ENCODE measurements at regions not wholly inside any gene's neighbourhood (a gene's known extent, or its start where the extent isn't known, plus 50 kb on each side); places are given as distances from the start of the nearest gene placed in this dataset.

GRCh38 chr2:220446106-220446712, 818.8 kb downstream of the SLC4A3 start:
- in situ Hi-C loops (cut with MboI; ENCODE audit: low pct_unique_long_range_greater_than_20kb, low sequenced_read_pairs): no loop called here
- no peak for DNase-seq

- in situ Hi-C loops (cut with MboI; ENCODE audit: low pct_unique_long_range_greater_than_20kb, low sequenced_read_pairs): no loop called here
- no peak for DNase-seq
Measured at GRCh38 chr2:220450846-220451245, 823.4 kb downstream of the SLC4A3 start.

GRCh38 chr2:220451438-220451837, 824.0 kb downstream of the SLC4A3 start:
- in situ Hi-C loops (cut with MboI; ENCODE audit: low pct_unique_long_range_greater_than_20kb, low sequenced_read_pairs): no loop called here
- no peak for DNase-seq

GRCh38 chr2:220452561-220452960, 825.1 kb downstream of the SLC4A3 start:
- no peak for DNase-seq
- in situ Hi-C loops (cut with MboI; ENCODE audit: low pct_unique_long_range_greater_than_20kb, low sequenced_read_pairs): no loop called here

DNA sequence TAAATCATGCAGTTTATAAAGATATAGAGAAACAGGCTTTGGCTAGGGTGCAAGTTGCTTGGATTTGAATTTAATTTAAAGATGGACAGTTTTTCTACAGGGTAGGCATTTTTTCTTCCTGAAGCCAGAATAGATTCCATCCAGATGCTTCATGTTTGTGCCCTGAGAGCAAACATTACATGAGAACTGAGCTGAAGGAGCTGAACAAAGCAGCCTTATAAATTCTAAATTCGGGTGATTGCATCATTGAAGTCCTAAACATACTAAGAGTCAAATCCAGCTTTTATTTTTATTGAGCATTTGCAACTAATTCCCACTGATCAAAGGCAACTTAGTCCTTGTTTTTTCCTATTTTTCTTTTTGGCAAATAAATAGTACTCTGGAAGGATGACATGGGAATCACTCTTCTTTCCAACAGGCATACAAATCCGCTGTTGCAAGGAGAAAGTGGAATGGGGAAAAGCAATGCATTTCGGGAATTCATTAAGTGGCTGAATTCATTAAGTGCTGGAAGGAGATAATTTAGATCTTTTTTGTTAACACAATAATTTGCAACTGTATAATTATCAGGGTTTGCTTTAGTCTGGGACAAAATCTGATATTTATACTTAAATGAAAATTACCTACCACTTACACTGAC, 828.0 kb downstream of the SLC4A3 start:
- in situ Hi-C loops (cut with MboI; ENCODE audit: low pct_unique_long_range_greater_than_20kb, low sequenced_read_pairs): no loop called here
- no peak for DNase-seq

DNA sequence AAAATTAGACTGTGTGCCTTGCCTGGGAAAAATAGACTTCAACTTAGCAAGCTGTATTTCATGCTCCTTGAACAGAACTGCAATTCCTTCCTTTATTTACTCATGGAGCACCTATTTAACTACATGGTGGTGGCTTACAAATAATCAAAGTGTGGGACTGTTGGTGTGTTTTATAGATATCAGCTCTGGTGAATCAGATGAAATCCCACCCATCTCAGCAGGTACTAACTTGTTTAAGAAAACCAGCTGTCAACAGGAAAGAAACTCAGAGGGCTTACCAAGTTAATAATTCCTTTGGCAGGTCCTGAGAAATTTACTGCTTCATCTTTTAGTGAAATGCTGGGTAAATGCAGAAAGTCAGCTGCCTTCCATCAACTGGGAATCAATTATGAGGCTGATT, 830.6 kb downstream of the SLC4A3 start:
- no peak for DNase-seq

GRCh38 chr2:220460257-220460985, 833.0 kb downstream of the SLC4A3 start:
- in situ Hi-C loops (cut with MboI; ENCODE audit: low pct_unique_long_range_greater_than_20kb, low sequenced_read_pairs): no loop called here

More for the DNA sequence above, 830.6 kb downstream of the SLC4A3 start:
- in situ Hi-C loops (cut with MboI; ENCODE audit: low pct_unique_long_range_greater_than_20kb, low sequenced_read_pairs): no loop called here

GRCh38 chr2:220463876-220464275, 836.4 kb downstream of the SLC4A3 start:
- in situ Hi-C loops (cut with MboI; ENCODE audit: low pct_unique_long_range_greater_than_20kb, low sequenced_read_pairs): no loop called here
- DNase-seq: no peak

More at GRCh38 chr2:220460257-220460985, 833.0 kb downstream of the SLC4A3 start:
- DNase-seq: no peak

DNA sequence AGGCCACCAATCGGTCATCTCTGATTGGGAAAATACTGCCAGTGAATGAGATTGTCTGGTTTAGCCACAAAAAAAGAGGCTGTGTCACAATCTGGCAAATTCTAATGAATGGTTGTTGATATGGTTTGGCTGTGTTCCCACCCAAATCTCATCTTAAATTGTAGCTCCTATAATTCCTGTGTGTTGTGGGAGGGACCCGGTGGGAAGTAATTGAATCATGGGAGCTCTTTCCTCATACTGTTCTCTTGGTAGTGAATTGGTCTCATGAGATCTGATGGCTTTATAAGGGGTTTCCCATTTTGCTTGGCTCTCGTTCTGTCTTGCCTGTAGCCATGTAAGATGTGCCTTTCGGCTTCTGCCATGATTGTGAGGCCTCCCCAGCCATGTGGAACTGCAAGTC, 838.3 kb downstream of the SLC4A3 start:
- in situ Hi-C loops (cut with MboI; ENCODE audit: low pct_unique_long_range_greater_than_20kb, low sequenced_read_pairs): no loop called here
- no peak for DNase-seq

DNA sequence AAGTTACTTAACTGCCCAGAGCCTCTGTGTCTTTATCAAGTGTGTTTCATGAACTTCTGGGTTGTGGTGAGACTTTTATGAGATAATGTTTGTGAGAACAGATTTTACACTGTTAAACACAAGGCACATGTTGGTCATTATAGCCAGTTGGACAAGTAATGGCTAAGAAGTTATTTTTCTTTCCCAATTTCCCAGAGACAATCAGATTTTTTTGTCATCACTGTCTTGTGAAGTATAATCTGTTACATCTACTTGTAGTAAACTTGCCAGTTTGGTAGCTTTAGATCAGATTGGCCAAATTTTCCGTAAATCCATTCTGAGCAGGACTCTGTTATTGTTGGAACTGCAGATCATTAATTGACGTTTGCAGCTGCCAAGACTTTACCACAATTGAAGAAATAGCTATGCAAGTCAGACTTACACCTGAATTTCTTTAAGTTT, 838.8 kb downstream of the SLC4A3 start:
- DNase-seq: no peak
- in situ Hi-C loops (cut with MboI; ENCODE audit: low pct_unique_long_range_greater_than_20kb, low sequenced_read_pairs): no loop called here

- in situ Hi-C loops (cut with MboI; ENCODE audit: low pct_unique_long_range_greater_than_20kb, low sequenced_read_pairs): no loop called here
- DNase-seq: no peak
Measured at GRCh38 chr2:220469201-220469600, 841.8 kb downstream of the SLC4A3 start.

DNA sequence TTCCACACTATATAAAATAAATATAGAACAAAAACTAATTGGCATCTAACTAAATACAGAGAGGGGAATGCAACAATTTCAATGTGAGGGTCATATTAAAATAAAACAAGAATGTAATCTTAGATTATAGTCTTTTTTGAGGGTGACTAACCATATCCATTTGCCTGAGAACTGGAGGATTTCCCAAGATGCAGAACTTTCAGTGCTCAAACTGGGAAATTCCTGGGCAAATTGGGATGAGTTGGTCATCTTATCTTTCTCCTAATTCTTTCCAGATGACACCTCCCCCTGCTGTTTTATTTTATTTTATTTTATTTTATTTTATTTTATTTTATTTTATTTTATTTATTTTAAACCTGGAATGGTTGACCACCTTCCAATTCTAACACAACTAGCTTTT, 846.2 kb downstream of the SLC4A3 start:
- no peak for DNase-seq
- in situ Hi-C loops (cut with MboI; ENCODE audit: low pct_unique_long_range_greater_than_20kb, low sequenced_read_pairs): no loop called here

DNA sequence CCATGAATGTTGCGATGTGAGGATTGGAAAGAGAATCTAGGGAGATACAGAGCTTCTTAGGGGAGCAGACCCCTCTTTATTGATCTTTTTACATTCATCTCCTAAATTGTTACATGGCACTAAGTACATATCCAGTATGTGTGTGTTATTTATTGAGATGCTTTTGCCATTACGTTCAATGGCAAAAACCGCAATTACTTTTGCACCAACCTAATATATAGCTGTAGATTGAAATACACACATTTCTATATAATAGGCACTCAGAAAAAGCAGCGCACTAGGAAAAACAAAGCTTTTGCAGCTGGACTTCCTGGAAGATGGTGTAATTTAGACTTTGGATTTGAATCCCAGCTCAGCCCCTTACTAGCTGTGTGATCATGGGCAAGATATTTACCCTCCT, 849.4 kb downstream of the SLC4A3 start:
- in situ Hi-C loops (cut with MboI; ENCODE audit: low pct_unique_long_range_greater_than_20kb, low sequenced_read_pairs): no loop called here

GRCh38 chr2:220478305-220479058, 851.1 kb downstream of the SLC4A3 start:
- in situ Hi-C loops (cut with MboI; ENCODE audit: low pct_unique_long_range_greater_than_20kb, low sequenced_read_pairs): no loop called here
- DNase-seq: no peak

More for the DNA sequence above, 849.4 kb downstream of the SLC4A3 start:
- no peak for DNase-seq

GRCh38 chr2:220482716-220483115, 855.3 kb downstream of the SLC4A3 start:
- in situ Hi-C loops (cut with MboI; ENCODE audit: low pct_unique_long_range_greater_than_20kb, low sequenced_read_pairs): no loop called here
- no peak for DNase-seq

DNA sequence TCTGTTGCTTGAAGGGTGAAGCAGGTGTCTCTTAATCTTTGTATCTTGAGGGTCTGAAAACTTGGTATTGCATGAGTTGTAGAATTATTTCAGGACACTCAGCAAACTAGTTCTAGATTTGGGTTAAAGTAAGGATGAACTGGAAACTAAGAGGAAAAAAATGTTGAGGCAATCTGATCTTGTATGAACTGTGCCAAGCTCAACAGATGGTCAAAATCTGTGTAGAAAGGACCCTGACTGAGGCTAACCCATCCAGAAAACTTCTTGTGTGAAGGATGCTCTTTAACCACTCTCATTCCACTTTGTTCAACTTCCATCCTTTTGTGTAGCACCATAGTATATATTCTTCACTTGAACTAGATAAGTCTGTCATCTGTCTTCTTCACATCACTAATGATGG, 861.7 kb downstream of the SLC4A3 start:
- in situ Hi-C loops (cut with MboI; ENCODE audit: low pct_unique_long_range_greater_than_20kb, low sequenced_read_pairs): no loop called here
- no peak for DNase-seq

DNA sequence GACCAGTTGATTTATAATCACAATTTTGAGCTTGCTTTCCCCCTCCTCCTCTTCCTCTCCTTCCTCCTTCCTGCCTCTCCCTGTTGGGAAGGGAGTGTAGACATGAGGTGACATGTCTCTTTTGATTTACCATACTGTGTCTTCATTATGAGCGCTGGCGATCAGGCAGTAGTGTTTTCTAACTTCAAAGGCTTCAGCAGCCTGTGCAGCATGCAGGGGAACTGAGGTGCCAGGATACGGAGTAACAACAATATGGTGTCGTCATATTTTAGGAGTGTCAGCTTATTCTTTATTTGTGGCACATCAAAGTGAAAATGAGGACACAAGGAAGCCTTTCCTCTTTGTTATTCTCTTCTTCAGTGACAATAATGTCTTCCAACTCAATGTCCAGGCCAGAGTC, 864.2 kb downstream of the SLC4A3 start:
- in situ Hi-C loops (cut with MboI; ENCODE audit: low pct_unique_long_range_greater_than_20kb, low sequenced_read_pairs): no loop called here

DNA sequence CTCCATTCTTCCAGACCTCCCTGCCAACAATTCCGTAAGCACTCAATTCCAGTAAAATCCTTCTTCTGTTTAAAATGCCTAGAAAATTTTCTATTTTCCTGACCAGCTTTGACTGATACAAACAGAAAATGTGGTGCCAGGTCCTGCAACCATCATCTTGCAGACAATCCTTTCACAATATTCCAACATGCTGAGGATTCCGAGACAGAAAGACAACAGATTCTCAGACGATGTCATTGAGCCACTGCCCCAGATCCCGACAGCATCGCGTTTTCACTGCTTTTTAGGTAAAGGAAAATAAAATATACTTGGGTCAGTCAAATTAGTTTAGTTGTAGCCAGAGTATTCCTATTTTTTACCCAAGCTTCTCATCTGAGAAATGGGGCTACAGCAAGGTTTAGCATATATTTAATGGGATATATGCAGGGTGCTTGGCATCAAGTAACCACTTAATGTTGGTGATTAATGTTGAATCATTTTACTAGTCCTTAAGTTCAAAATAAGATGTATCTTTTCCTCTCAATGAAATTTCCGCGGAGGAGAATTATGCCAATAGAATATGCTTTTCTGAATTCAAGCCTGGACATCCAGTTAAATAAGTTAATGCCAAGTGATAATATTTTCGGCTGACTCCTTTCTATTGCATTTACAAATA, 866.6 kb downstream of the SLC4A3 start:
- in situ Hi-C loops (cut with MboI; ENCODE audit: low pct_unique_long_range_greater_than_20kb, low sequenced_read_pairs): no loop called here
- DNase-seq: no peak

More for the DNA sequence above, 864.2 kb downstream of the SLC4A3 start:
- DNase-seq: no peak

GRCh38 chr2:220496513-220496912, 869.1 kb downstream of the SLC4A3 start:
- DNase-seq: no peak
- in situ Hi-C loops (cut with MboI; ENCODE audit: low pct_unique_long_range_greater_than_20kb, low sequenced_read_pairs): no loop called here
